Epithelial cell of esophagus (primary cell): ENCODE measurements at regions not wholly inside any gene's neighbourhood (a gene's known extent, or its start where the extent isn't known, plus 50 kb on each side); places are given as distances from the start of the nearest gene placed in this dataset.
"Not testable (repeated sequence)": the region's sequence is repeated elsewhere in the genome, so short reads cannot be mapped to it uniquely, and the experiment has no call there.

Experiments
- DNase-seq: peaks from one replicate; pipeline ENCODE4 v3.0.0; 2010; ENCODE audit warnings: low read depth
- H3K4me3 ChIP-seq: 2 replicates; pipeline ENCODE4 v1.5.1; 2011; ENCODE audit warnings: mild to moderate bottlenecking, low read length, control low read depth
- CTCF ChIP-seq: IDR thresholded peaks from 2 replicates; pipeline ENCODE4 v1.5.1; 2011; ENCODE audit warnings: low read depth, mild to moderate bottlenecking, low read length, control low read depth, inconsistent platforms; ENCODE audit not compliant: insufficient read depth; ENCODE audit errors: missing control alignments

GRCh38 chr14:43336351-43336750 lies 1170.7 kb downstream of the FSCB start:
- no peak overlapping the region for H3K4me3 ChIP-seq
- DNase-seq, result no peak
- no peak for TF ChIP-seq CTCF

GRCh38 chr14:43326501-43327407 lies 1180.3 kb downstream of the FSCB start:
- not testable (repeated sequence) for H3K4me3 ChIP-seq, DNase-seq

GRCh38 chr14:43316427-43316826 lies 1190.7 kb downstream of the FSCB start:
- no peak for DNase-seq
- TF ChIP-seq CTCF, result no peak
- H3K4me3 ChIP-seq, result no peak overlapping the region

GRCh38 chr14:43313719-43314118 lies 1193.4 kb downstream of the FSCB start:
- no peak overlapping the region for H3K4me3 ChIP-seq
- no peak for DNase-seq
- TF ChIP-seq CTCF, result no peak

- H3K4me3 ChIP-seq, result no peak overlapping the region
- TF ChIP-seq CTCF, result no peak
- DNase-seq, result peak; percentile 0
Measured at GRCh38 chr14:43308421-43309110, 1198.5 kb downstream of the FSCB start.

- no peak for TF ChIP-seq CTCF
Measured at GRCh38 chr14:43307836-43308235, 1199.2 kb downstream of the FSCB start.

GRCh38 chr14:43306053-43306452 lies 1201.0 kb downstream of the FSCB start:
- no peak for DNase-seq
- TF ChIP-seq CTCF, result no peak
- H3K4me3 ChIP-seq, result no peak overlapping the region

More at GRCh38 chr14:43307836-43308235, 1199.2 kb downstream of the FSCB start:
- DNase-seq, result no peak
- H3K4me3 ChIP-seq, result no peak overlapping the region
